C4-2B (cell line): ENCODE measurements at regions not wholly inside any gene's neighbourhood (a gene's known extent, or its start where the extent isn't known, plus 50 kb on each side); places are given as distances from the start of the nearest gene placed in this dataset.

Source experiments
- H3K27ac ChIP-seq: fragments of 450-650 bp; 2 replicates; pipeline ENCODE4 v1.5.1; 2017
- ZFX ChIP-seq: fragments of 450-650 bp; IDR thresholded peaks from 2 replicates; pipeline ENCODE4 v1.6.1; 2017
- TF ChIP-seq, protein P1 (sequence below): fragments of 450-650 bp; conservative IDR thresholded peaks from 2 replicates; pipeline ENCODE4 v1.5.1; 2017; ENCODE audit warnings: mild to moderate bottlenecking

DNA sequence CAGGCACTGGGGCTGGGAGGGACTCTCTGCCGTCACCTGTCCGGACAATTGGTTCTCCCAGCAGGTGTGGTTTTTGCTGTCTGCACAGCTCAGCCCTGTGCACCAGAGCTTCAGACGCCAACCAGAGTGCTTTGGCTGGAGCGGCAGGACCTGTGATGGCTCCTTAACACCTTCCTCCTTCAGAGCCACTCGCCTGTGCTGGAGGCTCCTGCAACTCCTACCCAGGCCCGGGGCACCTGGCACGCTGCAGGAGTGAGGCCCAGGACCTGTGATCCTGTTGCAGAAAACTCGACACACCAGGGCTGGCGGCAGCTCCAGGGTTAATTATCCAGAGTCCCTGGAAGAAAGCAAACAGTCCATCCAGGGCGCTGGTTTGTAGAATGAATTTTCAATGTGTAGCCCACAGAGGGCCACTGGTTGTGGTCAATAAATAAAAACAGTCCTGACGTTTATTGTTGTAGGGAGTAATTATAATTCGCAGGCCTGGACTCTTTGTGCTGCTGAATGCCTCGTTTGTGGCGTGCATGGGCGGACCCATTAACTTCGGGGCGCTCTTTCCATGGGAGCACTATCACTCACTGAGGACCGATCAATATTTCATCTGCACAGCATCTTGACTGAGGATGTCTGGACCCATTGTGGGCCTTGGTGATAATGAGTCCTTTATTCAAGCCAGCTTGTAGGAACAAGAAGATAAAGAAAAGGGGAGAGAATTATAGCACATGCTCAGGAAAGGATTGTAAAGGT, 339.7 kb upstream of the IRX4 start:
- no peak overlapping the region for H3K27ac ChIP-seq
- TF ChIP-seq ZFX = no peak
- TF ChIP-seq, protein P1, sequence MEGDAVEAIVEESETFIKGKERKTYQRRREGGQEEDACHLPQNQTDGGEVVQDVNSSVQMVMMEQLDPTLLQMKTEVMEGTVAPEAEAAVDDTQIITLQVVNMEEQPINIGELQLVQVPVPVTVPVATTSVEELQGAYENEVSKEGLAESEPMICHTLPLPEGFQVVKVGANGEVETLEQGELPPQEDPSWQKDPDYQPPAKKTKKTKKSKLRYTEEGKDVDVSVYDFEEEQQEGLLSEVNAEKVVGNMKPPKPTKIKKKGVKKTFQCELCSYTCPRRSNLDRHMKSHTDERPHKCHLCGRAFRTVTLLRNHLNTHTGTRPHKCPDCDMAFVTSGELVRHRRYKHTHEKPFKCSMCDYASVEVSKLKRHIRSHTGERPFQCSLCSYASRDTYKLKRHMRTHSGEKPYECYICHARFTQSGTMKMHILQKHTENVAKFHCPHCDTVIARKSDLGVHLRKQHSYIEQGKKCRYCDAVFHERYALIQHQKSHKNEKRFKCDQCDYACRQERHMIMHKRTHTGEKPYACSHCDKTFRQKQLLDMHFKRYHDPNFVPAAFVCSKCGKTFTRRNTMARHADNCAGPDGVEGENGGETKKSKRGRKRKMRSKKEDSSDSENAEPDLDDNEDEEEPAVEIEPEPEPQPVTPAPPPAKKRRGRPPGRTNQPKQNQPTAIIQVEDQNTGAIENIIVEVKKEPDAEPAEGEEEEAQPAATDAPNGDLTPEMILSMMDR = no peak

- TF ChIP-seq, protein P1 = no peak
- no peak for TF ChIP-seq ZFX
- no peak overlapping the region for H3K27ac ChIP-seq
These were observed 338.7 kb upstream of the IRX4 start for GRCh38 chr5:2221450-2221849.

GRCh38 chr5:2220741-2221140, 338.0 kb upstream of the IRX4 start:
- no peak overlapping the region for H3K27ac ChIP-seq
- TF ChIP-seq ZFX = no peak
- TF ChIP-seq, protein P1 = no peak

DNA sequence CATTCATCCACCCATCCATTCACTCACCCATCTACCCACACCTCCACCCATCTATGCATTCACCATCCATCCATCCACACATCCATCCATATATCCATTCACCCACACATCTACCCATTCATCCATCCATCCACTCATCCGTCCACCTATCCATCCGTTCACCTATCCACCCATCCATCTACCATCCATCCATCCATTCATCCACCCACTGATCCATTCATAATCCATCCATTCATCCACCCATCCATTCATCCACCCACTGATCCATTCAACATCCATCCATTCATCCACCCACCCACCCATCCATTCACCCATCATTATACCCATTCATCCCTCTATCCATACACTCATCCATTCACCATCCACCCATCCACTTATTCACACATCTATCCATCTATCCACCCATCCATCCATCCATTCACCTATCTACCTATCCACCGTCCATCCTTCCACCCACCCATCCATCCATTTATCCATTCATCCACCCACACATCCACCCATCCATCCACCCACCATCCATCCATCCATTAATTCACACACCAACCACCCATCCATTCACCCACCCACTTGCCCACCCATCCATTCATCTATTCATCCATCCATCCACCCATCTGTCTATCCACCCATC, 336.5 kb upstream of the IRX4 start:
- TF ChIP-seq ZFX = no peak
- TF ChIP-seq, protein P1 = no peak
- no peak overlapping the region for H3K27ac ChIP-seq

DNA sequence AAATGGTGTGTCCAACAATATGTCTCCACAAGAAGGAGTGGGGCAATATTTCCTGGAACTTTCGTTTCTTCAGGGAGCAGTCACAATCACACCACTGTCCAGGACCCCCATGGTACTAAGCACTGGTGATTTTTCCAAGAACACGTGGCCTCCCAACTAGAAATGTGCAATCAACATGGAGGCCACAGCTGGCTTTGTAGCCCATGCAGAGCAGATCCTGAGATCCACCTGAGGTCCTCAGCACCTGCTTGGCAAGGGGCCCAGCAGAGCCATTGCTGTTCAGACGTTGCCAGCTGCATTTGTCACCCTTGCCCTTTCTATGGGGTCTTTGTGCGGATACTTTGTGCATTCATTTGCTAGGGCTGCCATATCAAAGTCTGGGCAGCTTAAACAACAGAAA, 334.5 kb upstream of the IRX4 start:
- no peak overlapping the region for H3K27ac ChIP-seq
- TF ChIP-seq ZFX = no peak
- TF ChIP-seq, protein P1 = no peak

DNA sequence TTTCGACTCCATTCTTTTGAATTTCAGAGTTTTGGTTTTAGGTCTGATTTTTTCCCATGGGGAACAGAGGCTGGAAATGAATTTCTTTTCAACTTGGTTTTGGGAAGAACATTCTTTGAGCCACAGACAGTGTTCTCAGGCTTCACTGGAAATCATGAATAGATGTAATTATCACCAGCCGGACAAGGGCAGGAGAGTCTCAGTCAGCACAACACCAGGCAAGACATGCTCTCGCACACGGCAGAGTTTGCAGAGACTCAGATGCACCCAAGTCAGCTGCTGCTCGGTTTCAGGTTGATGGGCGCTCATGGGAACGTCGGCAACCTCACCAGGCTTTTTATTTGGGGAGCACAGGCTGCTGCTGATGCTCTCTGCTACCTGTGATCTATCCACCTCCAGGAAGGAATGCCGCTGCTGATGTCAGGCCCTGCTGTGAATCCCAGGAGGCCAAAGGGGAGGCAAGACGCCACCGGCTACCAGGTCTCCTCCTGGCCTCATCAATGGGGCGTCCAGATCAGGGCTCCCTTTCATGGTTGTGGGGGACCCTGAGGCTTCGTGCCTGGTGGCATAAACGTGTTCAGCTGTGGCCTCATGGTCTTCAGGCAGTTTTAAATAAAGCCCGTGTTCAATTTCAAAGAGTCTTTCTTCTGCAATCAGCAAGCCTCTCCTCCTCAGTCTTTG, 332.3 kb upstream of the IRX4 start:
- H3K27ac ChIP-seq = no peak overlapping the region
- TF ChIP-seq, protein P1 = no peak
- no peak for TF ChIP-seq ZFX
